Suprapubic skin (tissue), 3 donors: ENCODE measurements at regions not wholly inside any gene's neighbourhood (a gene's known extent, or its start where the extent isn't known, plus 50 kb on each side); places are given as distances from the start of the nearest gene placed in this dataset.

ENCODE experiments used
- CTCF ChIP-seq, 2 donors: fragments of 200-600 bp in 1 of 2; fragments of 450-650 bp in 1 of 2; sonication (generic) in 1 of 2; IDR thresholded peaks; one replicate each; pipeline ENCODE4 v1.5.1; 2016 to 2019; ENCODE audit warnings: antibody characterized with exemption in 2 of 2, mild to moderate bottlenecking in 1 of 2, moderate library complexity in 1 of 2
- POLR2A ChIP-seq, 2 donors: fragments of 450-650 bp; IDR thresholded peaks; one replicate each; pipeline ENCODE4 v1.6.1; 2017; ENCODE audit warnings: antibody characterized with exemption in 2 of 2, mild to moderate bottlenecking in 2 of 2, moderate library complexity in 2 of 2

GRCh38 chr14:71314717-71315116, 407.5 kb downstream of the PCNX1 start:
- TF ChIP-seq CTCF (IDR thresholded peaks at IDR 0.05), result no peak
- TF ChIP-seq POLR2A (IDR thresholded peaks at IDR 0.05), result no peak
